ENCODE measurements at regions not wholly inside any gene's neighbourhood (a gene's known extent, or its start where the extent isn't known, plus 50 kb on each side); places are given as distances from the start of the nearest gene placed in this dataset.

DNA sequence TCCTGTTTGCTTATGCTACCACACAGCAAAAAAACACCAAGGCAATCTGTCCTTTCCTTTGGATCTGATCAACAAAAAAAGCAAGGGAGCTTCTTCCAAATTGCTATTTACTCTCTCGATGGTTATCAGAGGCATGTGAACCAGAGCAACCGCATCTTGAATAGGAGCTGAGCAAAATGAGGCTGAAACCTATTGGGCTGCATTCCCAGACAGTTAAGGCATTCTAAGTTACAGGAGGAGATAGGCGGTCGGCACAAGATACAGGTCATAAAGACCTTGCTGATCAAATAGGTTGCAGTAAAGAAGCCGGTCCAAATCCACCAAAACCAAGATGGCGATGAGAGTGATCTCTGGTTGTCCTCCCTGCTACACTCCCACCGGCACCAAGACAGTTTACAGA, 76.8 kb upstream of the FRMD4A start:
- no peaks in the 10 kb centered on the region for H3K79me2 ChIP-seq (ENCODE audit: insufficient read depth, low read length)
- H3K9ac ChIP-seq (ENCODE audit: low read depth, low read length, poor library complexity, severe bottlenecking): no peak overlapping the region
- H3K4me1 ChIP-seq (ENCODE audit: insufficient read depth, low read length, poor library complexity, severe bottlenecking): no peaks in the 10 kb centered on the region
- no peaks in the 10 kb centered on the region for H3K27me3 ChIP-seq (ENCODE audit: insufficient read depth, low read length, poor library complexity, severe bottlenecking)
- H3K9me3 ChIP-seq (ENCODE audit: insufficient read depth, low read depth, low read length): no peaks in the 10 kb centered on the region
- no peaks in the 10 kb centered on the region for H3F3A ChIP-seq (ENCODE audit: low read depth)
- no peak overlapping the region for H3K4me3 ChIP-seq (ENCODE audit: low read length, poor library complexity, severe bottlenecking)
- H3K4me2 ChIP-seq (ENCODE audit: low read depth, low read length, poor library complexity, severe bottlenecking): no peak overlapping the region
- TF ChIP-seq EZH2phosphoT487 (IDR thresholded peaks at IDR 0.05; ENCODE audit: borderline replicate concordance) (no peak), CTCF (conservative IDR thresholded peaks at IDR 0.05; ENCODE audit: low read length) (no peak)
- no peaks in the 10 kb centered on the region for H4K20me1 ChIP-seq (ENCODE audit: insufficient read depth, low read length, poor library complexity, severe bottlenecking)
- no peaks in the 10 kb centered on the region for H3K9me2 ChIP-seq (replicated peaks; ENCODE audit: low read depth, low read length)
- H3K36me3 ChIP-seq (ENCODE audit: insufficient read depth, low read length): no peaks in the 10 kb centered on the region
- no peak overlapping the region for H2AFZ ChIP-seq (ENCODE audit: low read length)

- H3K4me1 ChIP-seq (ENCODE audit: insufficient read depth, low read length, poor library complexity, severe bottlenecking): no peaks in the 10 kb centered on the region
- H3K9ac ChIP-seq (ENCODE audit: low read depth, low read length, poor library complexity, severe bottlenecking): no peak overlapping the region
- no peaks in the 10 kb centered on the region for H3K36me3 ChIP-seq (ENCODE audit: insufficient read depth, low read length)
- H2AFZ ChIP-seq (ENCODE audit: low read length): no peak overlapping the region
- no peak overlapping the region for H3K4me2 ChIP-seq (ENCODE audit: low read depth, low read length, poor library complexity, severe bottlenecking)
- H3K9me2 ChIP-seq (replicated peaks; ENCODE audit: low read depth, low read length): no peaks in the 10 kb centered on the region
- H3K4me3 ChIP-seq (ENCODE audit: low read length, poor library complexity, severe bottlenecking): no peak overlapping the region
- no peaks in the 10 kb centered on the region for H3K9me3 ChIP-seq (ENCODE audit: insufficient read depth, low read depth, low read length)
- no peaks in the 10 kb centered on the region for H3F3A ChIP-seq (ENCODE audit: low read depth)
- peaks cover 1% of the 10 kb centered on the region for H3K27me3 ChIP-seq (ENCODE audit: insufficient read depth, low read length, poor library complexity, severe bottlenecking)
- H3K79me2 ChIP-seq (ENCODE audit: insufficient read depth, low read length): no peaks in the 10 kb centered on the region
- no peaks in the 10 kb centered on the region for H4K20me1 ChIP-seq (ENCODE audit: insufficient read depth, low read length, poor library complexity, severe bottlenecking)
- TF ChIP-seq EZH2phosphoT487 (IDR thresholded peaks at IDR 0.05; ENCODE audit: borderline replicate concordance) (no peak), CTCF (conservative IDR thresholded peaks at IDR 0.05; ENCODE audit: low read length) (no peak)
Measured at GRCh38 chr10:14405076-14406065, 74.6 kb upstream of the FRMD4A start.

- H3K36me3 ChIP-seq (ENCODE audit: insufficient read depth, low read length): no peaks in the 10 kb centered on the region
- H3F3A ChIP-seq (ENCODE audit: low read depth): no peaks in the 10 kb centered on the region
- no peaks in the 10 kb centered on the region for H3K9me2 ChIP-seq (replicated peaks; ENCODE audit: low read depth, low read length)
- H3K4me1 ChIP-seq (ENCODE audit: insufficient read depth, low read length, poor library complexity, severe bottlenecking): no peaks in the 10 kb centered on the region
- no peaks in the 10 kb centered on the region for H4K20me1 ChIP-seq (ENCODE audit: insufficient read depth, low read length, poor library complexity, severe bottlenecking)
- no peak overlapping the region for H3K4me2 ChIP-seq (ENCODE audit: low read depth, low read length, poor library complexity, severe bottlenecking)
- no peak overlapping the region for H3K9ac ChIP-seq (ENCODE audit: low read depth, low read length, poor library complexity, severe bottlenecking)
- no peak overlapping the region for H2AFZ ChIP-seq (ENCODE audit: low read length)
- TF ChIP-seq CTCF (conservative IDR thresholded peaks at IDR 0.05; ENCODE audit: low read length) (no peak), EZH2phosphoT487 (IDR thresholded peaks at IDR 0.05; ENCODE audit: borderline replicate concordance) (no peak)
- peaks cover 4% of the 10 kb centered on the region for H3K27me3 ChIP-seq (ENCODE audit: insufficient read depth, low read length, poor library complexity, severe bottlenecking)
- H3K79me2 ChIP-seq (ENCODE audit: insufficient read depth, low read length): no peaks in the 10 kb centered on the region
- no peak overlapping the region for H3K4me3 ChIP-seq (ENCODE audit: low read length, poor library complexity, severe bottlenecking)
- H3K9me3 ChIP-seq (ENCODE audit: insufficient read depth, low read depth, low read length): no peaks in the 10 kb centered on the region
Measured at GRCh38 chr10:14403881-14404623, 73.3 kb upstream of the FRMD4A start.

Data from Loucy (cell line).